GM19452 (cell line): ENCODE measurements at regions not wholly inside any gene's neighbourhood (a gene's known extent, or its start where the extent isn't known, plus 50 kb on each side); places are given as distances from the start of the nearest gene placed in this dataset.

ENCODE experiments used
- ATAC-seq: cut with Tn5 transposase; IDR thresholded peaks from one replicate; pipeline ENCODE4 v1.9.1; 2021; ENCODE audit not compliant: unreplicated experiment

DNA sequence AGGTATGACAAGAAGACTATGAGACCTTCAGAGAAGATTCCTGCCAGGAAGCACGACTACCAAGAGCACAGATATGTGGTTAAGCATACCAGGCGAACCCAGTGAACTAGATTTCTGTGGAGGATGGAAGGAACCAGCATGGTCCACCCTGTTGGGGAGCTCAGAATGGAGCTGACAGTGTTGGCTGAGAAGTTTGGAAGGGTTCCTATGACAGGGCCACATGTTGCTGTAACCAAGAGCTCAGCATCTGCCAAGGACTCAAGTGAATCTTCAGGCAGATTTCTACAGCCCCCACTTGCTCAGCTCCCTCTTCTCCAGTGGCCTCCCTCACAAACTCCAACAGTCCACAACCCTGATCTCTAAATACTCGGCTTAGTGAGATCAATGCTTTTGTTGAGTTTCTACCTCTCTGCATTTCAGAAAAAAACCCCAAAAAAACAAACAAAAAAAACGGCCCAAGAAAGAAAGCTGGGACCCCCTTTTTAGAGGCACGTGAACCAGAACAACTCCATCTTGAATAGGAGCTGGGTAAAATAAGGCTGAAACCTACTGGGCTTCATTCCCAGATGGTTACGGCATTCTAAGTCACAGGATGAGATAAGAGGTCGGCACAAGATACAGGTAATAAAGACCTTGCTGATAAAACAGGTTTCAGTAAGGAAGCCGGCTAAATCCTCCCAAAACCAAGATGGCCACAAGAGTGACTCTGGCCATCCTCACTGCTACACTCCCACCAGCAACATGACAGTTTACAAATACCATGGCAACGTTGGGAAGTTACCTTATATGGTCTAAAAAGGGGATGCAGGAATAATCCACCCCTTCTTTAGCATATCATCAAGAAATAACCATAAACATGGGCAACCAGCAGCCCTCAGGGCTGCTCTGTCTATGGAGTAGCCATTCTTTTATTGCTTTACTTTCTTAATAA is 691.1 kb downstream of the UQCRFS1 start:
- ATAC-seq = no peak

DNA sequence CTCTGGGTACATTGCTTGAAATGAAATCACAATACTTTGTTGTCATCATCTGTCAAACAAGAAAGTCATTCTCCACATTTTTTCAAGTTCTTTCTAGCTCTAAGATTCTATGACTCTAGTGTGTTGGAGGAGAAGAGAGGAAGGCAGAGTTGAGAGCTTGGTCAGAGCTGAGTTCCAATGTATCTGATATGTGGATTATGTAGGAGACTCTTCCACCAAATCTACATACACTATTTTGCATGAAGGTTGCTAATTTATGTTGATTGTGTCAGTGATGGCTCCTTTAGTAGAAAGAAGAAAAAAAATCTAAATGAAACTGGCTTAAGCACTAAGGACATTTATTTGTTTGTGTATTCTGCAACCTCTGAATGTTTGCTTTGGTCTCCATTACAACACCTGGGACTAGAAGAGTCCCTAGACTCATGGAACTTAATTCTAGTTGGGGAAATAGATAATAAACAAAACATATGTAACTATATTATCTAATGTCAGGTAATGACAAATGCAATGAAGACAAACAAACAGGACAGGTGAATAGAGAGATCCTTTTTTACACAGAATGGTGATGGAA is 691.9 kb downstream of the UQCRFS1 start:
- ATAC-seq = no peak

DNA sequence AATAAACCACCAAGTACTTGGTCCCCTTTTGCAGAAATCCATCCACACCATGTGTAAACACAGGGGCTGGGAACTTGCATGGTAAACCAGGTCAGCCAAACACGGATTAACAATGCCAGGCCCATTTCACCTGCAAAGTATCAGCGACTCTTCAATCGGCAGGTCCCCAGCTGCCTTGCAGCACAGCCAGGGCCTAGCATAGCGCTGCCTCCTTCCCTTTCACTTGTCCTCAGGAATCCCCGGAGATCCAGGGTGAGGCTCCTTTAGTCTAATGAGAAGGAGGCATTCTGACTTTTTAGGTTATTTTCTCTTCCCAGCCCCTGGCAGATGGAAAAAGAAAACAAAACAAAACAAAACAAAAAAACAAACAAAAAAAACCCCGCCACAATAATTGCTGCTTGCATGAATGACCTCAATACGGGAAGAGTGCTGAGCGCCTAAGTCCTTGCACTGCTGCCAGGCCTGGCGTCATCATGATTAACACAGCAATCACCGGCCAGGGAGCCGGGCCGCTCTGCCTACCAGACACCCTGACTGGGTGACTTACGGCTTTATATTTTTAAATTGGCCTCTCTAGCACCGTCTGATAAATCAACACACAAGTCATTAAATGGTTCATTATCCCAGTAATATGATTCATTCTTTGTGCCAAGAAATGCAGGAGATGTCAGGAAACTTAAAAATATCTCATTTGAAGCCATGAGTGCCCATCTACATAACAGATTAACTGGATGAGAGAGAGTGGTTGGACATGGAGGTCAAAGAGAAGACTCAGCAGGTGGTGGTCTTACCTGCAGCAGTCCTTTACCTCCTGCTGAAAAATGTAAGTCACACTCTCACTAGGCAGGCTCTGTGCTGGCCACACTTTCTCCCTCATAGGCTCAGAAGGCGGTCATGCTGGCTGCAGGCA is 692.7 kb downstream of the UQCRFS1 start:
- no peak for ATAC-seq

DNA sequence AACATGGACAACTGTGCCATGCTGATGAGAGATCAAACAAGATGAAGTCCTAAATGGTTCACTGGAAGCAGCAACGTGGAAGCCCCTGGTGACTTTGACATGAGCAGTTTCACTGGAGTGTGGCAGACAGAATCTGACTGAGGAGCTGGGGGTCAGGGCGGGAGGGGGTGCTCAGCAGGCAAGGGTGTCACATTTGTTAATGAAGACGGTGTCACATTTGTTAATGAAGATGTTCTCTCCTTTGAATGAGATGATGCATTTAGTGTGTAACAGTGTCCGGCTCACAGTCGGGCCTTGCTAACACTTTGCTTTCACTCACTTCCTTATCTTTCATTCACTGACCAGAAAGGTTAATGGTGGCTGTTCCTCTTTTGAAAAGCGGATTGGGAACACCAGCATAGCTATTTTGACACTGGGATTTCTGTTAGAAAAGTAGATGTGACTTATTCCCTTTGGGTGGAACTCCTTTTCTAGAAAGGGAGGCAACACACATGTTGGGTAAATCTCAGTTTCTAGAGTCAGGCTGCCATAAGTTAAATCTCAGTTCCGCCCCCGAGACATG is 693.7 kb downstream of the UQCRFS1 start:
- ATAC-seq = no peak

DNA sequence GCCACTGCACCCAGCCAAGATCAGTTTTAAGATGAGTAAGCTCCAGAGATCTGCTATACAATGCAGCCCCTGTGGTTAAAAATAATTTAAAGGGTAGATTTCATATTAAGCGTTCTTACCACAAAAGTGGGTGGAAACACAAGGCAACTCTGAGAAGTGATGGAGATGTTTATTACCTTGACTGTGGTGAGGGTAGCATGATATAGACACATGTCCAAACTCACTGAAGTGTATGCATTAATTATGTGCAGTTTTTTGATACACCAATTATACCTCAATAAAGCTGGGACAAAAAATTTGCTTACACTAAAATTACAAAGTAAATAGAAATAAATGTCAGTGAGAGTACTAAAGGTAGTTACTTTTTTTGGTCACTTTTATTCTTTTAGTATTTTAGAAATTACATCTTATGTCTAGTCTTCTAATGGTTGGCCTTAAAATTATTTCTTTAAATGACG is 696.5 kb downstream of the UQCRFS1 start:
- ATAC-seq = no peak

DNA sequence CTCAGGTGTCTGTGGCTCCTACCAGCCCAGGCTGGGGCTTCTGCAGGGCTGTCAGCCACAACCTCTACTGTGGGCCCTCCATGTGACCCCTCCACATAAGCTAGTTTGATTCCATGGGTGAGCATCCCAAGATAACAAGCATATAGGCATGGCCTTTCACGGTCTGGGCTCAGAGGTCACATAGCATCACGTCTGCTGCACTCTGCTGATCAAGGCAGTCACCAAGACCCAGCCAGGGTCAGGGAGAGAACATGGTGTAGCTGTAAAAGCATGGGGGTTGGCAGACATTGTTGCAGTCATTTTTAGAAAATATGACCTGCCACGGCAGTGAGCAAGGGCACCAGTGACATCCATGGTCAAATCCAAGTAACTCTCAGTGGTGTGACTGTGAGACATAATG is 698.8 kb downstream of the UQCRFS1 start:
- no peak for ATAC-seq

DNA sequence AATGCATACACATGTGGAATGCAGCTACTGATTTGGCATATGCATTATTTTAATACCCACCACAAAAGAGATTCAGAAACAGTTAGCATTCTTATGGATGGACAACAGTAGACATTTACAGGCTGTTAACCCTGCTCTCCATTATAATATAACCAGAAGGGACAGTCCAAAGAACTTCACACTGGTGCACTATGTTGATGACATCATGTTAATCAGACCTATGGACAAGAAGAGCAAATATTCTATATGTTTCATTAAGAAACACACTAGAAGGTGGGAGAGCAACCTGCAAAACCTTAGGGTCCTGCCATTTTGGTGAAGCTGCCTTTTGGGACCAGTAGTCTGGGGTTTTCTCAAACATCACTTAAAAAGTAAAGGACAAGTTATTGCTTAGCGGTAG is 701.3 kb downstream of the UQCRFS1 start:
- no peak for ATAC-seq

DNA sequence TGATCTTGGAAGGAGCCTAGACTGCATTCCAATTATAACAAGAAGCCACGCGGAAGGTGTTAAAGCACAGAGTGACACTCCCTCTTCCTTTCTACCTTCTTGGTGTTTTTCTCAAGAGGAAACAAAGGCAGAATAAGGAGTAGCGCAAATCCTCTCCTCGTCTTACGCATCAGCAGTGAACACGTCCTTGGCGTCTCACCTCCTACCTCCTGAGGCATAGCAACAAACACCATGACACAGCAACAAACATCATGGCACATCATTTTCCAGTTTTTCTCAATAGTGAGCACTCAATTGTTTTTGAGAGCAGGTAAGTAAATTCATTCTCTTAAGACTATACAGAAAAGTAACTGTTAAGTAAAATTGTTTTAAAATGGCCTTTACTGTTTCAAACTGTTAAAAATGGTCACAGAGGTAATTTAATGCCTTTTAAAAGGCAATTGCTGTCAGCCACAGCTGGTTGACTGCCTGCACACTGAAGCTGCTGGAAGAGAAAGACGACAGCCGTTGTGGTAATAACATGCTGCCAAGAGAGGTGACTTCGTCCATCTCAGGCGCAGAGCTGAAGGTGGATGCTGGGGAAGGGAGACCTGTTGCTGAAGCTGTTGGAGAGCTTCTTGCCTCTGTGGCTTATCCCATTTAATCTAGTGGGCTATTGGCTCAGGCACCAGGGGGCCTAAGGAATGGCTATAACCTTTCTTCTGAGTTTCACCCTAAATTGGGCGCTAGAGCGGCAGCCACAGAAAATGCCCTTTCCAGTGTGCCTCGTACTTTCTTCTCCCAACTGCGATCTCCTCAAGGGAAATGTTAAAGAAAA is 703.7 kb downstream of the UQCRFS1 start:
- no peak for ATAC-seq

DNA sequence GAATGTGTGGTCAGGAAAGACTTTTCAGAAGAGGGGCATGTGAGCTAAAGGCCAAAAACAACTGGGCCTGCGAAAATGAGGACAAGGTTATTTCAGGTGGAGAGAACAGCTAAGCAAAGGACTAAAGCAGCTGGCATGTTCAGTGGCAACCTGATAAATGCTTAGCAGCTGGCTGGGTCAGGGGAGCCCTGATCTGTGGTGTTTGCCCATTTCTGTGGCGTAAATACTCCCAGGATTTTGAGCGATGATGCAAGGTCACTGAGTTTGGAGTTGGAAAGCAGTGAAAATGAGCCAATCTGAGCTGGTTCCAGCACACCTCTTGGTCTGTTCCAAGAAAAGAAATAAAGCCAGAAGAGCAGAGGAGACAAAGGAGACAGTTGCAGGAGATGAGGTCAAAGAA is 704.3 kb downstream of the UQCRFS1 start:
- ATAC-seq = no peak

DNA sequence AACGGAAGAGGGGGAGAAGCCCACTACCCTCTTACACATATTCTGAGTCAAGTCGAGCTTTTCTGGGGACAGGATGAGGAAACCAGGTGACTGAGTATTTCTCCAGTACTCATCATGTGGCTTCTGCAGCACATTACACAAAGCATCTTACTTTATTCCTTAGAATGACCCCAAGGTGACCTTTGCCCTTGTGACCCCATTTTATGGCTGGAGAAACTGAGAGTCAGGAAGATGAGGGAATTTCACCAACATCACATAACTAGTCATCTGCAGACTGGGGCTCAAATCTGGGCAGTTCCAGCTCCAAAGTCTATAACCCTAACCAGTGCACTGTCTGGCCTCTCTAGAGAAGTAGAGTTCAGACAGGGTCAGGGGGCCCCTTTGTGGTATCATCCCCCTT is 707.0 kb downstream of the UQCRFS1 start:
- no peak for ATAC-seq

DNA sequence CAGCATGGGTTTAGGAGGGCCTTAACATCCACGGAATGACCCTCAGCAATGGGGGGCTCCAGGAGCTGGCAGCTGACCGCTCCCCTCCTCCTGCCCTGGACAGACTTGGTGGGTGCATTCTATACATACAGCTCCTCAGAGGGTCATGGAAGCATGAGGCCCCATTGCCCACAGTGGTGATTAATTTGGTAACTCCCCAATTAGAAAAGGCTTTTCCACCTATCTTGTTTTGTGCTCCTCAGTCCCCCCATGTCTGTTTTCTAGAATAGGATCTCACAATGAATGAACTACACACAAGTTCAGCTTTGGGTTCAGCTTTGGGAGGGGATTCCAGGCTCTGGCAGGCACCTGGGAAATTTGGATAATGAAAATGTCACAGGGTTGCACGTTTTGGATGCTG is 707.8 kb downstream of the UQCRFS1 start:
- ATAC-seq = no peak

DNA sequence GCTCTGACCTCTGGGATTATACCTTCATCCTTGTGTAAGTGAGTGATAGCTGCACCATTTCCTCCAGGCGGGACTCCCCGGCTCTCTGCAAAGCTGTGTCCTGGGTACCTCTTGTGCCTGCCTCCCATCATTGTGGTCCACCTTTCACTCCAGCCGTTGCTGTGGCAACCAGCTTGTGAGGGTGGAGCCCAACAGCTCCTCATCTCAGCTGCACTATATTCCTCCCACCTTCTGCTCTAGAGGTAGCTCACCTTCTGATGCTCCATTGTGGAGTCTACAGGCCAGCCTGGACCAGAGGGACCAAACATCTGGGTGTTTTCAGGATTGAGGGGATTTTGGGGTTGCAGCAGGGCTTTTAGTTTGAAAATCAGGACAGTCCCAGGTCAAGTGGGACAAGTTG is 708.2 kb downstream of the UQCRFS1 start:
- no peak for ATAC-seq

DNA sequence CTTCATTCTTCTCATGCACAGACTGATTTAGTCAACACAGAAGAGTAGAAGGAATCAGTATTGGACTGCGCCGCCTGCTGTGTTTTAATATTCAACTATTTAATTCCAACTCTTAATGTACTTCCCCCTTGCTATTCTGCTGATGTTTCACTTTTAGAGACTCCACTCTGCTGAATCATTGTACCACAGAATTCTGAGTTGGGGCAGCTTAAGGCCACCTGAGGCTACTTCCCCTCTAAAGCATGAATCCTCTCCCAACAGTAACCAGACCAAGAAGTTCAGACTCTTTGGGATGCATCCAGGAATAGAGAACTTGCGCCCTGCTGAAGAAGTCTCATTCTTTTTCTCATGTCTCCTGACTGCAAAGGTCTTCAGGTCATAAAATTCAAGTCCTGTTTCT is 708.8 kb downstream of the UQCRFS1 start:
- ATAC-seq = no peak

DNA sequence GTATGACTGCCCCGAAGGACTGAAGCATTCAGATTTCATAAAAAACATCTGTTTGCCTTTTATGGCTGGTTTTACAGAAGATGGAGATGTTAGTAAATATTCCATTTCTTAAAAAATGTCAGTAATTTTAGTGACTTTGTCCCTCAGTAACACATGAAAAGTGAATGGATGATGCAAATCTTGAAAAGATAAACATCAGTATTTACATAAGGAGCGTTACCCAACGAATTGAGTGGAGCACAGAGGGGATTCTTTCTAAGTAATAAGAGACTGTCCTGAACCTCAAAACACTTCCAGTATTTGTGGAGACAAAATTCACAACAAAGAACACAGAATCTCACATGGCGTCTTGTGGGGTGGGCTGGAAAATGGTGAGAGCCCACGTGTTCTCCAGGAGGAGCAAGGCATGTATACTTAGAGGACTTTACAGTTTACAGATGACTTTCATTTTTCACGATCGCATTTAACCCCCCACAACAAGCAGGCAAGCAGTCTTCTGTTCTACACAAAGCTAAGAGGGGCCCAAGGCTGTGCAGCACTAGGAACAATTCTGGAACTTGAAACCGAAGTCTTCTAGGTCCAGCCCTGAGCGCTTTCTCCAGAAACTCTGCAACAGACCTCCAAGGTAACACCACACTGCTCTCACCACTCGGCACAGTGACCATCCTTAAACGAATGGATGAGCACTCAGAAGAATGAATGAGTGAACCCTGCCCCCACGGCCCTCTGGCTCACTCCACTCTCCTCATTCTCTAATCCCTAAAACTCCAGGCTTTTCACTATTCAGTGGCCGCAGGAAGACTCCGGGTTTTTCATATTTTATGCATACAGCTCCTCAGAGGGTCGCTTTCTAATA is 709.8 kb downstream of the UQCRFS1 start:
- ATAC-seq = no peak

DNA sequence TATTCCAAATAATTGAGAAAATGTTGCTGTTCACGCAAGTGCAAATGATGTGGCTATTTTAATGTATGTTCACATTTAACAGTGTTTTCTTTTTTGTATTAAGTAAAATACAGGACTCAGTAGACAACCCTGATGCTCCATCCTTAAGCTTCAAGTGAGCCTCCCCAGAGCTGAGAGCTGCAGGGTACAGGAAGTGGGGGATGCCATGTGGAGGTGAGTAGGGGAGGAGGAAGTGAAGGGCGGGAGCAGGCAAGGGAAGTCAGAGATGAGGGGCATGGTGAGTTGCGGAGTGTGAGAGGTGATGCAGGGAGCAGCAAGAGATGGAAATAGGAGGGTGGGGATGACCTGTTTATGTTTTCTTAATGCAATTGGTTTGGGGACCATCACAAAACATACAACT is 711.0 kb downstream of the UQCRFS1 start:
- ATAC-seq = no peak

DNA sequence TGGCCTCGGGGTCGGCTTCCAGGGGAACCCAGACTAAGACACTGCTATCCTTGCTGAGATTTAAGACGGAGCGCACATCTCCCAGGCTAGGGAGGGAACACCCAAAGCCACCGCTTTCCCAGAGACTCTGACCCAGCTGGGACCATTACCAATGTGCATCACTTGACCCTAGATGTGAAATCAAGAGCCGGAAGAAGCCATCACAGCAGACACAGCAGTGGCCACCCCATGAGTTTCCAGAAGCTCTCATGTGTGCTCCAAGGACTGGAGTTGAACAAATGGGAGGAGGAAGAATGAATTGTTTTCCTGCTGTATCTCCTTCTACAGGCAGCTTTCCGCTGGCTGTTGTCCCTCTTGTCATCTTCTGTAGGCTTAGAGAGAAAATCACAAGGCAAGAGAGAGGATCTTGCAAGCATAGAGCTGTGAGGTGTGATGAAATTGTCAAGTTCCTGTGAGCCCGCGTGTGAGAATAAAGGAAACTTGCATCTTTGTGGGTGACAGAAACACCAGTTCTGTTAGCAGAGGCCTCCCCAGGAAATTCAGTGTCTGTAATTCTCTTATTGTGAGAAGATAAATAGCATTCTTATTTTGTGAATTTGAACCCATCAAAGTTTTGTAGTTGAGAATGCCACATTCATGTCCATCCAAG is 711.8 kb downstream of the UQCRFS1 start:
- ATAC-seq = no peak

DNA sequence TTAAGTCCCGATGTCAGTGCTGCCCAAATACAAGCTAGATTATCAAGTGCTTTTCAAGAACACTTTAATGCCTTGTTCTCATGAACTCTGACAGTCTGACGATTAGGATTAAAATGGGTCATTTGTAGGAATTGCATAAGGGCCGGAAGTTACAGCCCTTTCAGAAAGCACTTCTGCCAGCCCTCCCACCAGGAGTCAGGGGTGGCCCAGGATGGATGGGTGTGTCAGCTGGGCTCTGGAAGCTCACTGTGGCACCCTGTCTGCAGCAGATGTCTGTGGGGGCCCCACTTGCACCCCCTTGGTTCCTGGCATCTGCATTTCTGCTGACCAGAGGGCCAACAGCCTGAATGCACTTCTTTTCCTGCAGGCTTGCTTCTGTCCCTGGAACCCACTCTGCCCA is 712.7 kb downstream of the UQCRFS1 start:
- no peak for ATAC-seq

DNA sequence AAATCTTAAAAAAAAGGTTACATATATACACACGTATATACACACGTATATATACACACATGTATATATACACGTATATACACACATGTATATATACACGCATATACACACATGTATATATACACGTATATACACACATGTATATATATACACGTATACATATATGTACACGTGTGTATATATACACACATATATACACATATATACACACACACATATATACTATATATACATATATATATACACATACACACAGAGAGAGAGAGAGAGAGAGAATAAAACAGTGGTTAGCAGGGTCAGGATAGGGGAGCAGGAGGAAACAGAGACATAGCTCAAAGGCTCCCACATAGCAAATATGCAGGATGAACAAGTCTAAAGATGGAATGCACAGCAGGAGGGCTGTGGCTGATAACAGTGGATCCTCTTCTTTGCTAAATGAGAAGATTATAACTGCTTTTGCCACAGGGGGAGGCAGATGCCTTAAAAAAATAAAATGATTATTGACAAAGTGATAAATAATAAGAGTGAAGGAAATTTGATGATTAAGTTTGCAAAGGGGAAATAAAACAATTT is 714.5 kb downstream of the UQCRFS1 start:
- ATAC-seq = no peak

DNA sequence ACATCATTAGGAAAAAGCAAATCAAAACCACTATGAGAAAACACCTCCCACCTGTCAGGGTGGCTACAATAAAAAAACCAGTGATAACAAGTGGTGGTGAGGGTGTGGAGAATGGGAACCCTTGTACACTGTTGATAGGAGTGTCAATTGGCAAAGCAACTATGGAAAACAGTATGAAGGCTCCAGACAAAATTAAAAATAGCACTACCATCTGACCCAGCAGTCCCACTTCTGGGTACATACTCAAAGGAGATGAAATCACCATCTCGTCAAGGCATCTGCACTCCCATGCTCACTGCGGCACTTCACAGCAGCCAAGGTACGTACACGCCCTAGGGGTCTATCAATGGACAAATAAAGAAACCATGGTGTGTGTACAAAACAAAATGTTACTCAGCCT is 715.1 kb downstream of the UQCRFS1 start:
- ATAC-seq = no peak
